HG03060 (cell line): ENCODE measurements at regions not wholly inside any gene's neighbourhood (a gene's known extent, or its start where the extent isn't known, plus 50 kb on each side); places are given as distances from the start of the nearest gene placed in this dataset.
"Not testable (repeated sequence)": the region's sequence is repeated elsewhere in the genome, so short reads cannot be mapped to it uniquely, and the experiment has no call there.

ENCODE experiments used
- ATAC-seq: cut with Tn5 transposase; IDR thresholded peaks from one replicate; pipeline ENCODE4 v1.9.1; 2021; ENCODE audit warnings: low read depth, moderate number of reproducible peaks; ENCODE audit not compliant: unreplicated experiment

DNA sequence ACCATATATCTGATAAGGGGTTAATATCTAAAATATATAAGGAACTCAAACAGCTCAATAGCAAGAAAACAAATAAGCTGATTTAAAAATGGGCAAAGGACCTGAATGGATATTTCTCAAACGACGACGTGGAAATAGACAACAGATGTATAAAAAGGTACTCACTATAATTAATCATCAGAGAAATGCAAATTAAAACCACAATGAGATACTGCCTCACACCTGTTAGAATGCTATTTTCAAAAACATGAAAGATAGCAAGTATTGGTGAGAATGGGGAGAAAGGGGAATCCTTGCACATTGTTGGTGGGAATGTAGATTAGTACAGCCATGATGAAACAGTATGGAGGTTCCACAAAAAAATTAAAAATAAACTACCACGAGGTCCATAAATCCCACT lies 163.2 kb downstream of the DKK1 start:
- no peak for ATAC-seq

DNA sequence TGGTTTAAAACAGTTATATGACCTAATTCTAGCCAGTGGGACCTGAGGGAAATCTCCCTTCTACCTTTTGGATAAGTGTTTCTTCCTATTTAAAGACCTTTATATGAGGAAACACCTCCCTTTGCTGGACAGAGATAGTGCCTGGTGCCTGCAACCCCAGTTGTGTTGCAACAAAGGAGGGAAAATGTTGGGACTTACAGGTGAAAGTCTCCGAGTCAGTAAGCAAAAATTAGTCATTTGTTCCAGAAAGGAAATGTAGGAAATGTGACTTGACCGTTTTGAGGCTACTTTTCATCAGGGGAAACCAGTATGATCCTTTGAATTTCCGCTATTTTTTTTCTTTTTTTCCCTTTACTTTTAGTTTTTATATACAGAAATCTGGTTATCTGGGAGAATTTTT lies 165.5 kb downstream of the DKK1 start:
- no peak for ATAC-seq

DNA sequence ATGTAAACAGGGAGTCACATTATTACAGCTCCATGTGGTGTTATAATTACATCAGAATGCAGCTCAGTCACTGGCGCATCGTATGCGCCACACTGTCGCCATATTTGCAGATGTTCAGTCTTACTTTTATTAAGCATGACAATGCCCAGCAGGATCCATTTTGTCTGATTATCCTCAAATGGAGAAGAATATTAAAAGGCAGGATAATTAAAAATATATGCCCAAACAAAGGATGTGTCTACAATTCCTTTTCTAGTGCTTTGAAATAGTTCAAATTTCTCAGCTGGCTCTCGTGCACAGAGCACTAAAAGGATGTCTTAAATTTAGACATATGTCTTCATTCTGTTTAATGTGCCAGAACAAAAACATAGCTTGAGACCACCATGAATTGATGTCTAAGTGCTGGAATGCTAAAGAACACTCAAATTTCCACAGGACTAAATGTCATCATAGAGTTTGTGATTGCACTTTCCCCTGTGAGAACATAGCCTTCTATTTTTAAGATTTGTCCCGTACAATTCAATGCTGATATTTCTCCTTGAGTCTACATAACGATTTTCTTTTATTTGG lies 168.0 kb downstream of the DKK1 start:
- ATAC-seq = no peak

DNA sequence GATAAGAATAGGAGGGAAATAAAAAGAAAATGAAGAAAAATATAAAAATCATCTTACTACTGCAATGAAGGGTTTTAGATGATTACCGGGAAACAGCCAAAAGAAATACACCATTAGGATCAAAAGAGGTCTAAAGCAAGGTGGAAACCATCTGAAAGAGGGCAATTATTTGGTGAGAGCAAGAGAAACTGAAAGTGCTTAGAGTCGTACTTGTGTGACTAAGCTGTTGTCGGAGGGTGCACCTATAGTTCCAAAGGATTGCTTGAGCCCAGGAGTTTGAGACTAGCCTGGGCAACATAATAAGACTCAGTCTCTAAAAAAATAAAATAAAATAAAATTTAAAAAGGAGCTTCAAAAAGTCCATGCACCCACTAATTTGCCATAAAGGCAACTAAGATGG lies 169.5 kb downstream of the DKK1 start:
- no peak for ATAC-seq

DNA sequence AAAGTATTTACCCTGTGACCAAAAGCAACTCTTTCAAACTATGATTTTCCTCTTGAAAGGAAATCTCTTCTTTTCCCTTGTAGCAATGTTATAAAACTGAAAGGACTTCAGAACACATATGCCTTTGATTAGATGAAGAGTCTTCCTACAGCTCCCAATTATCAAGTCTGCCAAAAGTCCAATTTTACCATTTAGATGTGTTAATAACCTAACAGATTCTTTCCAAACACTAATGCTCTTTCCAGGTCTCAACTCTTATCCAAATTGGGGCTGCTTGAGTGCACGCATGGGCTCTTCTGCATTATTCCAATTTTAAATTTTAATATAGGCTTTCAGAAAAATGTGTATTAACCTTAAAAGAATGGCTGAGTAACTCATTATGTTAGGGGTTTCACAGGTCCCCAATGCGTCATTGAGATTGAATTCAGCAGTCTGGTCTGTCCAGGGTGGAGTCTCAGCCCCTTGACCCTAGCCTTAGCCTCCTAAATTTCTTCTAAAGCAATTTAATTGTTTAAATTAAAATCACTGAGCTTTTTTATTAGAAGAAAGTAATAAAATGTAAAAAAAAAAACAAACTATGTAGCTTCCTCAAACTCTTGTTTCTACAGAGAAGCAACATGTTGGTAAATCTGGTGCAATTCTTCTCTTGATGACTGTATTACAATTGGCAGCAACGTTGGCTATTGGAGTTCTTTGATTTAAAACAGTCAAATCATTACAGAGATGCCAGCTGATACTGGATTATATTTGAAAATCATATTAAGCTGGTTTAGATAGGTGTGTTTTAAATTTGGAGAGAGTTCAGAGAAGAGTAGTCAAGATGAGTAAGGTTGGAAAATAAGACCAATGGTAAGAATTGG lies 170.4 kb downstream of the DKK1 start:
- ATAC-seq = no peak

- ATAC-seq = no peak
Observed at GRCh38 chr10:52485462-52485861, 171.4 kb downstream of the DKK1 start.

GRCh38 chr10:52486840-52487611 lies 172.9 kb downstream of the DKK1 start:
- no peak for ATAC-seq

DNA sequence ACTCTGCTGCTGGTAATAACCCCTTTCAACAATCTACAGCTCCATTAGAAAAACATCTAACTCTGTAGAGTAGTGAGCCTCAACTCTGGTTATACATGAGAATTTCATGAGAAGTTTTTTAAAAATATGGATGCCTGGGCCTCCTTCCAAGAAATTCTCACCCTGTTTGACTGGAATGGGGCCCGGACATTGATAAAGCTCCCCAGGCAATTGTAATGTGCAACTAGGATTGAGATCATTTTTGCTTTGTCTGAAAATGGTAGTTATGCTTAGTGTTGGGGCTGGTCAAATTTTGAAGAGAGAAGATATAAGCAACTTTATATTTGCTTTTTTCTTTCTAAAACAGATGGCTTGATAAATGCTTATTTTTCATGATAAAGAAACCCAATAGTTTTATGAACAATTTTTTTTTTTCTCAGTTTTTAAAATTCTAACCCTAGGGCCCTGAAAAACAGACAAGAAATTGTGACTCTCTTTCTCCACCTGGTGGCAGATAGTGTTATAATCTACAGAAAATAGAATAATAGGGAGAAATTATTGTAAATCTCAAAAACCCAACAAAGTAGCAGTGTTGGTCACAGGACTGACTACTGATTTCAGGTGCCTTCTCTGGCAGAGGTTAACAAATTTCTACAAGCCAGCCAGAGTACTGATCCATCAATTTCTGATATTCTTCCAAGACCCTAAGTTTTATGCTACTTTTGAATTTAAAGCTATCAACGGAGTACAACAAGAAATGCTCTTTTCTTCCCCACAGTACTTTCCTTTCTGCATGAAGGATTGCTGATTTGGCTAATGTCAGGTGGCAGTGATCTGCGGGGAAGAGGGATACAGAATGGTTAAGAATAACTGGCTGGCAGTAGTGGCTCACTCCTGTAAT lies 174.8 kb downstream of the DKK1 start:
- no peak for ATAC-seq

DNA sequence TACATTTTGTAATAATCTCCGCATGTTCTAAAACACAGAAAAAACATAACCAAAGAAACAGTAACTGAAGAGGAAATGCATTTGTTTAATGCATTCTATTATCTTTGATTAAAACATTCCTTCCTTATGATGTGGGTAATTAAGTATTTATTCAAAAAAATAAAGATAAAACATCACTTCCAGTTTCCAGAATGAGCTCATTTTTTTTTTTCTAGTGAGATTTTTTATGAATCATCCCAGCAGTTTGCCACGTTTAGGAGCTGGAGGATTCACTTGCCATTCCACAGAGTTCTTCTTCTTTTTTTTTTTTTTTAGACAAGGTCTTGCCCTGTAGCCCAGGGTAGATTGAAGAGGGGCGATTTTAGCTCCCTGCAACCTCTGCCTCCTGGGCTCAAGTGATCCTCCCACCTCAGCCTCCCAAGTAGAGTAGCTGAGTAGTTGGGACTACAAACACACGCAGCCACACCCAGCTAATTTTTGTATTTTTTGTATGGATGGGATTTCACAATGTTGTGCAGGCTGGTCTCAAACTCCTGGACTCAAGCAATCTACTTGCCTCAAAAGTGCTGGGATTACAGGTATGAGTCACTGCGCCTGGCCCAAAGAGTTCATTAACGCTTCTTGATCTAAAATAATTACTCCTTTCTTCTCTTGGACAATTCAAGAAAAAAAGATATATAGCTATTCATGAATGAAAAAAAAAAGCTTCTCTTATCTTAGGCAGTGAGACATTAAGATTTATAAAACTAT lies 177.3 kb downstream of the DKK1 start:
- no peak for ATAC-seq

DNA sequence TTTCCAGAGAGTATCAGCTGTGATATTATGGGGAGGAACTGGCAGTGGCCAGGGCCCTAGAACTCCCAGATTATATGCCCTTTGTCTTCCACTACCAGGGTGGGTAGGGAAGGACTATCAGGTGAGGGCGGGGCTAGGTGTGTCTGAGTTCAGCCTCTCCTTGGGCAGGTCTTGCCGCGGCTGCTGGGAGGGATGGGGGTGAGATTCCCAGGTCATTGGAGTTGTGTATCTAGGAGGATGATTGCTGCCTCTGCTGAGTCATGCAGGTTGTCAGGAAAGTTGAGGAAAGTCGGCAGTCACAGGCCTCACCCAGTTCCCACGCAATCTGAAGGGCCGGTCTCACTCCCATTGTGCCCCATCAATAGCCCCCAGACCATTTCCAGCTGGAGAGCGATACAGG lies 185.2 kb downstream of the DKK1 start:
- ATAC-seq = no peak

- no peak for ATAC-seq
Observed at GRCh38 chr10:52500476-52500875, 186.4 kb downstream of the DKK1 start.

DNA sequence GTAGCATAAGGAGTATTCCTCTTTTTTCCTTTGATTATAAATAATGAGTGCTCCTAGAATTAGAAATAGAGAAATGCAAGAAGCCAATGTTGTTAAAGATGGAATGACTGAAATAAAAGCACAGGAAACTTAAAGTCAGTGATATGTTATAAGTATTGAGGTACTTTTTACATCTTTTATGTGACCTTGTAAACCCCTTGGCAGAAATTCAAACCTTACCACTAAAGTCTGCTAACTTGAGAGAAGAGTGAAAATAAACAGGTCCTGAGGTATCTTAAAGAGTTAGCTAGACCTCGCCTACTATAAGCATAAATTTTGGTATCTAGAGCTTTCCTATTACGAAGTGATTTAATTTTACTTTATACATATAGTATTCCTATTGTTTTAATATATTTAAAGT lies 188.2 kb downstream of the DKK1 start:
- ATAC-seq = no peak

DNA sequence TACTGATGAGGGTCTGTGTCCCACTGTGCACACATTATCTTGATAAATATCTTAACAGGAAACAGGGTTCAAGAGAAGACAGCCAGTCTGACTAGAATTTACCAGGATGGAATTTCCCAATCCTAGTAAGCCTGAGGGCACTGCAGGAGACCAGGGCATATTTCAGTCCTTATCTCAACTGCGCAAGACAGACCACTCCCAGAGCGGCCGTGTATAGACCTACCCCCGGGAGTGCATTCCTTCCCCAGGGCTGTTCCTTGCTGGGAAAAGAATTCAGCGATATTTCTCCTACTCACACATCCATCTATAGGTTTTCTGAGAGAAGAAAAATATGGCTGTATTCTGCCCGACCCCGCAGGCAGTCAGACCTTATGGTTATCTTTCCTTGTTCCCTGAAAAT lies 191.3 kb downstream of the DKK1 start:
- ATAC-seq = not testable (repeated sequence)

DNA sequence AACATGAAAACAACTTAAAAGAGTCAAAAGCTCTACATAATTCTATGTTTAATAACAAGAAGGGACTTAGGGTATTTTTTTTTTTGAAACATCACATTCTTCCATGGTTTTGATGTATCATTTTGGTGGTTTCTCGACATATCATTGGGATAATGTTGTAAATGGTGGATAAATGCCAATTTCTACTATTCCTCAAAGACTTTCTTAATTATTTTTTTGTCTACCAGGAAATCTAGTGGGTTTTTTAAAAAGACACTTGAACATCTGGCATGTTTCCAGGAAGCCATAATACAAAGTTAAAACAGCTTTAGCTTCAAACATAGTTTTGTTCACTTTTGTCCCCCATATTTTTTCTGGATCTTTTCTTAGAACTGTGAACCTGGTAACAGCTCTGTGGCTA lies 200.4 kb downstream of the DKK1 start:
- no peak for ATAC-seq

- ATAC-seq = no peak
Observed at GRCh38 chr10:52517012-52517411, 202.9 kb downstream of the DKK1 start.

DNA sequence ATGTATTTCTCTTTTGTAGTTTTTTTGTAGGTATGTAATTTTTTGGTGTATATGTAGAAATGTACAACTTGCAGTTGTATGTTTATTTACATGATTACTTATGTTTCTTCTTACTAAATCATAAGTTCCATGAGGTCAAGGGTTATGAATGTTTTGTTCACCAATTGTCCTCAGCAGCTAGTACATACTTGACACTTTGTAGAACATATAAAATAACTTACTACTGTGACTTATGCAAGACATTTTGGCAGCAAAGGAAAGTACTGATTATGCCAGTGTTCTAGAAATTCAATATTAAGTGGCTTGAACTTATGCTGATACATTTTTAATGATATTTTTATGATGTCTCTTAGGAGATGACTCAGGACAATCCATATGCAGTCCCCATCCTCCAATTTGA lies 209.6 kb downstream of the DKK1 start:
- ATAC-seq = no peak

DNA sequence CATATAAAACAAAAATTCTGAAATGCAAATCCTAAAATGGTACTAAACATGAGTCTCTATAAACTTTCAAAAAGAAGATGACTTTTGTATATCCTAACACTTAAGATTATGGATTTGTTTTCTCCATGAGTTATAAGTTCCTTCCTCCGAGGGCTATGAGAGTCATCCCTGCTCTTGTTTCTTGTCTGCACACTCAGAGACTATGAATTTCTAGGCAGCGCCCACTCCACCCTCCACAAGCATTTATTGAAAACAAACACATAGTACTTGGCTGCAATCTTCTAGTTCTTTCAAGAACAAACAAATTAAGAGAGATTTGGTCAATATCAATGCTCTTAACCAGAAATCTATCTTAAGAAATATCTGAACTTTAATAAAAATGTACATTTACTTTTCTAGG lies 211.7 kb downstream of the DKK1 start:
- ATAC-seq = no peak

GRCh38 chr10:52526251-52526823 lies 212.3 kb downstream of the DKK1 start:
- no peak for ATAC-seq

DNA sequence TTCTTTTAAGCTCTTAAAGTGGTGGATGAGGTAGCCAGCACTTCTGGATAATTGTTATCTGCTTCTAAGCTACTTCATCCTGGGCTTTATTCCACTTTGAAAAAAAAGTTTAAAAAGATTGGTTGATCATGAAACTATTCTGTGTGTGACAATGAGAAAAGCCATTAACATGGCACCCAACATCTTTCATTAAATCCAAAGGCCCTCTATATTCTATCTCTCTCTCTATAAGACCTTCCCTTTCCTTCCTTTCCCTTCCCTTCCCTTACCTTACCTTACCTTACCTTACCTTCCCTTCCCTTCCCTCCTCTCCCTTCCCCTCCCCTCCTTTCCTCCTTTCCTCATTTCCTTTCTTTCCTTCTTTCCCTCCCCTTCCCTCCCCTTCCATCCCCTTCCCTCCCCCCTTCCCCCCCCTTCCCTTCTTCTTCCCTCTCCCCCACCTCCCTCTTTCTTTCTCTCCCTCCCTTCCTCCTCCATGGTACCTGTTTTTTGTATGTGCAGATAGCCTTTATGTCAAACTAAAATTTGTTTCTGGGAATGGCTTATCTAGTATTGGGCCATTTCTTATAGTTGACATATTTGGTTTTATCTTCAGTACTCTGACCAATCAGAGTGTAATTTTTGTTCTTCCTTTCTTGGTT lies 218.7 kb downstream of the DKK1 start:
- ATAC-seq = no peak
